ENCODE measurements at regions not wholly inside any gene's neighbourhood (a gene's known extent, or its start where the extent isn't known, plus 50 kb on each side); places are given as distances from the start of the nearest gene placed in this dataset.

- 0 out of 2 replicates have a peak, but pooled peaks have one; percentile 42 for TF ChIP-seq RB1 (IDR thresholded peaks at IDR 0.05; ENCODE audit: low read depth)
- no peak for TF ChIP-seq BRF1 (IDR thresholded peaks at IDR 0.05; ENCODE audit: borderline replicate concordance, extremely low read depth, insufficient read length)
- TF ChIP-seq ARID3A (IDR thresholded peaks at IDR 0.05; ENCODE audit: borderline replicate concordance, low read depth, low read length): peak; percentile 85; the same call in 1 of the 2 replicates
- TF ChIP-seq TAF1 (IDR thresholded peaks at IDR 0.05; ENCODE audit: control insufficient read depth, extremely low read depth, insufficient read depth, low read length, severe bottlenecking): peak; percentile 31
- no peak for TF ChIP-seq KDM5B (IDR thresholded peaks at IDR 0.05; ENCODE audit: insufficient replicate concordance, low read depth, low read length)
- TF ChIP-seq RAD21 (CRISPR knock-in tag; conservative IDR thresholded peaks at IDR 0.05 in 1 of 2, IDR thresholded peaks at IDR 0.05 in 1 of 2): peak; percentile 17 to 25; a peak in 3 of 4 replicates
- peak; percentile 65; the same call in 1 of the 2 replicates for TF ChIP-seq MYC (IDR thresholded peaks at IDR 0.05; ENCODE audit: low read depth, low read length)
- TF ChIP-seq MYC (CRISPR knock-in tag; IDR thresholded peaks at IDR 0.05; ENCODE audit: borderline replicate concordance, low read depth): no peak
- peak; percentile 68 for TF ChIP-seq GABPA (tag; conservative IDR thresholded peaks at IDR 0.05; ENCODE audit: low read depth)
- TF ChIP-seq ETS1 (conservative IDR thresholded peaks at IDR 0.05; ENCODE audit: control insufficient read depth, low read depth, low read length): peak; percentile 75; the same call in 1 of the 2 replicates
- TF ChIP-seq CREB1 (IDR thresholded peaks at IDR 0.05): peak; percentile 74; the same call in 1 of the 2 replicates
- TF ChIP-seq CREB1 (CRISPR knock-in tag; IDR thresholded peaks at IDR 0.05): no peak
- TF ChIP-seq NELFE (IDR thresholded peaks at IDR 0.05; ENCODE audit: insufficient read depth, insufficient read length): no peak
- no peak for TF ChIP-seq TRIM25 (IDR thresholded peaks at IDR 0.05; ENCODE audit: borderline replicate concordance)
- TF ChIP-seq UBTF (IDR thresholded peaks at IDR 0.05; ENCODE audit: borderline replicate concordance in 1 of 2, low read depth in 2 of 2, low read length in 2 of 2): no peak
- TF ChIP-seq ZNF764 (CRISPR knock-in tag; IDR thresholded peaks at IDR 0.05; ENCODE audit: low read depth): no peak
- no peak for TF ChIP-seq ZNF174 (CRISPR knock-in tag; IDR thresholded peaks at IDR 0.05)
- TF ChIP-seq PHB2 (IDR thresholded peaks at IDR 0.05; ENCODE audit: low read depth): peak; percentile 92
- no peak for TF ChIP-seq ZNF780A (CRISPR knock-in tag; IDR thresholded peaks at IDR 0.05)
- TF ChIP-seq RAD51 (IDR thresholded peaks at IDR 0.05; ENCODE audit: borderline replicate concordance, low read depth): peak; percentile 39; the same call in 1 of the 2 replicates
Observed at GRCh38 chr1:70675737-70676156, 264.7 kb downstream of the CTH start (continued).

Data from K562 (cell line).